Astrocyte (in vitro differentiated cells and primary cell): ENCODE measurements at regions not wholly inside any gene's neighbourhood (a gene's known extent, or its start where the extent isn't known, plus 50 kb on each side); places are given as distances from the start of the nearest gene placed in this dataset.

Experiments used
- CTCF ChIP-seq: IDR thresholded peaks from 2 replicates; pipeline ENCODE4 v1.5.1; 2011; ENCODE audit warnings: low read depth, mild to moderate bottlenecking, inconsistent platforms, low read length, moderate library complexity; ENCODE audit not compliant: insufficient read depth
- EZH2 ChIP-seq: IDR thresholded peaks from 2 replicates; pipeline ENCODE4 v1.6.1; 2012; ENCODE audit warnings: mild to moderate bottlenecking, low read length, inconsistent platforms; ENCODE audit not compliant: insufficient read depth

GRCh38 chr2:226127682-226128081 lies 671.9 kb downstream of the IRS1 start:
- TF ChIP-seq EZH2 (no peak), CTCF (no peak)
